Tibial nerve (tissue), 4 donors: ENCODE measurements at regions not wholly inside any gene's neighbourhood (a gene's known extent, or its start where the extent isn't known, plus 50 kb on each side); places are given as distances from the start of the nearest gene placed in this dataset.

Experiments used
- DNase-seq, 2 donors: peaks; one replicate each; pipeline ENCODE4 v3.0.0-alpha.2; 2019; ENCODE audit warnings: low spot score in 2 of 2
- H3K27ac ChIP-seq, 4 donors: fragments of 200-600 bp; sonication (generic) in 3 of 4; one replicate each; pipeline ENCODE4 v1.5.1; 2017 to 2019; ENCODE audit warnings: mild to moderate bottlenecking in 1 of 4
- H3K27me3 ChIP-seq, 2 donors: fragments of 200-600 bp; sonication (generic) in 1 of 2; one replicate each; pipeline versions ENCODE4 v1.5.1 to v1.6.0; 2017 to 2019
- H3K36me3 ChIP-seq, 3 donors: fragments of 200-600 bp; sonication (generic); one replicate each; pipeline ENCODE4 v1.5.1; 2018 to 2019
- H3K4me1 ChIP-seq, 4 donors: fragments of 200-600 bp; sonication (generic) in 3 of 4; one replicate each; pipeline ENCODE4 v1.5.1; 2017 to 2019
- H3K4me3 ChIP-seq, 4 donors: fragments of 200-600 bp; sonication (generic) in 3 of 4; one replicate each; pipeline ENCODE4 v1.5.1; 2017 to 2019; ENCODE audit warnings: mild to moderate bottlenecking in 1 of 4, moderate library complexity in 1 of 4
- H3K9me3 ChIP-seq, 4 donors: fragments of 200-600 bp; sonication (generic) in 3 of 4; one replicate each; pipeline ENCODE4 v1.5.1; 2017 to 2019
- CTCF ChIP-seq, 5 experiments: fragments of 200-600 bp in 3 of 5; fragments of 450-650 bp in 2 of 5; sonication (generic) in 3 of 5; IDR thresholded peaks; one replicate each; pipeline ENCODE4 v1.5.1; 2016 to 2019; ENCODE audit warnings: antibody characterized with exemption in 5 of 5, mild to moderate bottlenecking in 3 of 5, moderate library complexity in 2 of 5
- EP300 ChIP-seq, 2 donors: sonication (generic); formaldehyde crosslinking; IDR thresholded peaks; one replicate each; pipeline ENCODE4 v1.6.1; 2017; ENCODE audit warnings: antibody characterized with exemption in 2 of 2, mild to moderate bottlenecking in 1 of 2
- POLR2A ChIP-seq, 2 donors: fragments of 450-650 bp; IDR thresholded peaks; one replicate each; pipeline ENCODE4 v1.6.1; 2017; ENCODE audit warnings: antibody characterized with exemption in 2 of 2, mild to moderate bottlenecking in 2 of 2, moderate library complexity in 2 of 2
- WGBS, 2 donors: methylation state at CpG; one replicate each; pipeline ENCODE4 v1.1.5; 2018; 5-methylcytosine and 5-hydroxymethylcytosine counted together

DNA sequence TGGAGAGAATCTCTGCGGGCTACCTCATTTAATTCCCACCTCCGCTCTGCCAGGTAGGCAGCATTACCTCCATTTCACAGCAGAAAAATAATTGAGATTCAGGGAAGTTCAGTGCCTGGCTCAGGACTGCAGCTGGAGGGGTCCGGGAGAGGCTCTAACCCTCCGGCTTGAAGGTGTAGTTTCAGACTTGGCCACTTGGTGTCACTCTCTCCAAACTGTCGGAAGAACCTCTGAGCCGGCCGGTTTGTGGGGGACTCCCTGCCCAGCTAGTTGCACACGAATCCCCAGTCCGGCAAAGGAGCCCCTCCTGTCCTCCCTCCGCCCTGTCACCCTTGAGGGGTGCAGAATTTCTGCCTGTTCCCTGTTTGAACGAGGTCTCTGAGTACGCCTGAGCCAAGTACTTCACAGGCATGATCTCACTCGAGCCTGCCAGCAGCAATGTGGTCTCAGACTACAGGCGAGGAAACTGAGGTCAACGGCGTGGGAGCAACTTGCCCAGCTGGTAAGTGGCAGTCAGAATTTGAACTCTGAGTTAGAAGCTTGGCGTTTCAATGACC, 144.7 kb upstream of the ZNF716 start:
- no peaks in the 10 kb centered on the region for H3K27me3 ChIP-seq
- no peak overlapping the region for H3K4me3 ChIP-seq
- H3K36me3 ChIP-seq: no peaks in the 10 kb centered on the region
- TF ChIP-seq POLR2A (IDR thresholded peaks at IDR 0.05) (no peak), EP300 (IDR thresholded peaks at IDR 0.05) (no peak), CTCF (IDR thresholded peaks at IDR 0.05) (no peak)
- WGBS, 2 donors: 56 to 62% methylated on average over 17 of the region's 17 CpGs
- no peak overlapping the region for H3K27ac ChIP-seq
- H3K9me3 ChIP-seq: peaks cover 0 to 44% (median 0%) of the 10 kb centered on the region in 4 donors
- no peak for DNase-seq
- no peaks in the 10 kb centered on the region for H3K4me1 ChIP-seq

- H3K27ac ChIP-seq: no peak overlapping the region
- no peaks in the 10 kb centered on the region for H3K36me3 ChIP-seq
- H3K27me3 ChIP-seq: no peaks in the 10 kb centered on the region
- WGBS, 2 donors: 65 to 73% methylated on average over 18 to 20 of the region's 20 CpGs
- TF ChIP-seq EP300 (IDR thresholded peaks at IDR 0.05) (no peak), CTCF (IDR thresholded peaks at IDR 0.05) (no peak), POLR2A (IDR thresholded peaks at IDR 0.05) (no peak)
- no peak overlapping the region for H3K4me3 ChIP-seq
- H3K4me1 ChIP-seq: no peaks in the 10 kb centered on the region
- peaks cover 0 to 52% (median 0%) of the 10 kb centered on the region in 4 donors for H3K9me3 ChIP-seq
- no peak for DNase-seq
Observed at GRCh38 chr7:57308631-57309408, 141.2 kb upstream of the ZNF716 start.

DNA sequence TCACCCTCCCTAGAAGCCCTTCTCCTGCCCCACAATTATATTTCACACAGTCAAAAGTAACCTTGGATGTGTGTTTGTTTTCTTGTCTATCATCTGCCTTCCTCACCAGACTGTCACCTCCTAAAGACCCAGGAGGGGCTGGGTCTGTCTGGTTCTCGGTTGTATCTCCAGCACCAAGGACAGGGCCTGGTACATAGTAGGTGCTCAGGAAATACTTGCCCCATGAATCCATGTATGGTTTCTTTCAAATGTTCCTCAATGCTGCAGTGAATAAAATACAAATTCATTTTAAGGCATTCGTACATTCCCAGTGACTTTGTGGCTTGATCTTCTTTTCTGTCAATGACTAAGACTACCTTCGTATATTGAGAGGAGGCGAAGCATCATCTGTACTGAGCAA, 122.9 kb upstream of the ZNF716 start:
- Histone ChIP-seq H3K4me3 (no peak overlapping the region), H3K4me1 (no peaks in the 10 kb centered on the region), H3K9me3 (peaks cover 0 to 96% (median 2%) of the 10 kb centered on the region in 4 donors), H3K27me3 (no peaks in the 10 kb centered on the region), H3K27ac (no peak overlapping the region), H3K36me3 (no peaks in the 10 kb centered on the region)
- TF ChIP-seq CTCF (IDR thresholded peaks at IDR 0.05) (no peak), EP300 (IDR thresholded peaks at IDR 0.05) (no peak), POLR2A (IDR thresholded peaks at IDR 0.05) (no peak)
- WGBS, 2 donors: 86% methylated on average over 4 of the region's 4 CpGs
- no peak for DNase-seq

DNA sequence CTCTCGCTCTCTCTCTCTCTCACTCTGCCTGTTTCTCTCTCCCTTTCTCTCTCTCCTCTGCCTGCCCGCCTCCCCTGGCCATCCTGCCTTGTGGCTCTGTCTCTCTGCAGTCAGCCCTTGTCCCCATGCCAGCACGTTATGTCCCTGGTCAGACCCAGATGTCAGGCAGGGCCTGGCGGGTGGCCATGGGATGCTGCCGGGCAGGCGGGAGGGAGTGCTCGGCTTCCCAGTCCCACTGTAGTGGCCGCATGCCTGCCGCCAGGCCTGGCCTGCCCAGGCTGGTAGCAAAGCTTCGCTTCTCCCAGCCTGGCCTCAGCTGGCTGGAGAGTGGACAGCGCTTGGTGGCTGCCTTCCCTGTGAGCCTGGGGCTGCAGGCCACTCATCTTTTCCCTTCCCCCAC, 121.5 kb upstream of the ZNF716 start:
- no peak for DNase-seq
- Histone ChIP-seq H3K36me3 (no peaks in the 10 kb centered on the region), H3K9me3 (peaks cover 0 to 98% (median 2%) of the 10 kb centered on the region in 4 donors), H3K27me3 (no peaks in the 10 kb centered on the region), H3K4me3 (no peak overlapping the region), H3K27ac (no peak overlapping the region), H3K4me1 (no peaks in the 10 kb centered on the region)
- TF ChIP-seq CTCF (IDR thresholded peaks at IDR 0.05) (no peak), POLR2A (IDR thresholded peaks at IDR 0.05) (no peak), EP300 (IDR thresholded peaks at IDR 0.05) (no peak)
- WGBS, 2 donors: 76 to 79% methylated on average over 11 of the region's 11 CpGs

GRCh38 chr7:57328963-57329362, 121.0 kb upstream of the ZNF716 start:
- H3K4me3 ChIP-seq: no peak overlapping the region
- no peak overlapping the region for H3K27ac ChIP-seq
- no peaks in the 10 kb centered on the region for H3K4me1 ChIP-seq
- peaks cover 0 to 98% (median 2%) of the 10 kb centered on the region in 4 donors for H3K9me3 ChIP-seq
- TF ChIP-seq POLR2A (IDR thresholded peaks at IDR 0.05): no peak
- no peak for TF ChIP-seq EP300 (IDR thresholded peaks at IDR 0.05)
- TF ChIP-seq CTCF (IDR thresholded peaks at IDR 0.05): no peak
- 53 to 63% methylated on average over 3 of the region's 3 CpGs for WGBS, 2 donors
- H3K36me3 ChIP-seq: no peaks in the 10 kb centered on the region
- no peak for DNase-seq
- H3K27me3 ChIP-seq: no peaks in the 10 kb centered on the region
